GM12891 (cell line): ENCODE measurements at regions not wholly inside any gene's neighbourhood (a gene's known extent, or its start where the extent isn't known, plus 50 kb on each side); places are given as distances from the start of the nearest gene placed in this dataset.

Experiments used
- POLR2AphosphoS5 ChIP-seq: IDR thresholded peaks from 2 replicates; pipeline ENCODE4 v1.6.1; 2011; ENCODE audit warnings: low read depth, low read length, control low read depth
- TAF1 ChIP-seq: IDR thresholded peaks from 2 replicates; pipeline ENCODE4 v1.6.1; 2011; ENCODE audit warnings: low read depth, low read length, control low read depth

- no peak for TF ChIP-seq TAF1
- TF ChIP-seq POLR2AphosphoS5, result no peak
Observed at GRCh38 chr9:129252937-129253802, 75.1 kb upstream of the IER5L start.
